HFFc6 (cell line): ENCODE measurements at regions not wholly inside any gene's neighbourhood (a gene's known extent, or its start where the extent isn't known, plus 50 kb on each side); places are given as distances from the start of the nearest gene placed in this dataset.

Experiments
- DNase-seq: peaks from one replicate; pipeline ENCODE4 v3.0.0-alpha.2; 2018
- H3K27ac Mint-ChIP-seq: 2 replicates; pipeline ENCODE4 v1.8.0; 2020; ENCODE audit warnings: mild to moderate bottlenecking, mixed read lengths
- H3K27me3 Mint-ChIP-seq: 2 replicates; pipeline ENCODE4 v1.8.0; 2021; ENCODE audit warnings: mild to moderate bottlenecking, moderate library complexity, mixed read lengths; ENCODE audit not compliant: insufficient read depth
- H3K36me3 Mint-ChIP-seq: 2 replicates; pipeline ENCODE4 v1.8.0; 2021; ENCODE audit warnings: low read depth, mixed read lengths
- H3K4me1 Mint-ChIP-seq: 2 replicates; pipeline ENCODE4 v1.8.0; 2020; ENCODE audit warnings: low read depth, mixed read lengths
- H3K4me3 Mint-ChIP-seq: 2 replicates; pipeline ENCODE4 v1.8.0; 2020; ENCODE audit warnings: mild to moderate bottlenecking, moderate library complexity, mixed read lengths
- H3K9me3 Mint-ChIP-seq: 2 replicates; pipeline ENCODE4 v1.8.0; 2020; ENCODE audit warnings: mild to moderate bottlenecking, mixed read lengths
- TF ChIP-seq, protein P1 (sequence below): fragments of 200-600 bp; sonication (generic); IDR thresholded peaks from 2 replicates; pipeline ENCODE4 v1.5.0; 2021; ENCODE audit warnings: antibody characterized with exemption, mild to moderate bottlenecking

DNA sequence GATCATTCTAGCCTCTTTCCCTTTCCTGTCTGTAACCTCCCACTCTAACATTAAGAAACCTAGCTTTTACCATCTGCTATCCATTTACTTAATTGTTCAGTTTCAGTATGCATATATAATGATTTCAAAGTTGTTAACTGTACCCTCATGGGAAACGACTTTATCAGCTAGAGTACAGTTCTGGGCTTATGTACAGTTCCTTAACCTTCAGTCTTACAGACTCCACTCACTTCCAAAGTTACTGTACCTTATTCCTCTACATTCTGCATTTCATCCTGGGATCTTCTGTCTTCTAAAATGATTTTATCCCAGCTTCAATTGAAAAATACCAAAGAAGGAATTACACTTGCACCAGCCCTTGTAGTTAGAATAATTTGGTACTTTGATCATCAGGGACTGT is 108.7 kb upstream of the KCNE2 start:
- H3K4me3 Mint-ChIP-seq = no peak overlapping the region
- H3K36me3 Mint-ChIP-seq = no peaks in the 10 kb centered on the region
- peaks cover 8% of the 10 kb centered on the region for H3K9me3 Mint-ChIP-seq
- no peak for DNase-seq
- TF ChIP-seq, protein P1, sequence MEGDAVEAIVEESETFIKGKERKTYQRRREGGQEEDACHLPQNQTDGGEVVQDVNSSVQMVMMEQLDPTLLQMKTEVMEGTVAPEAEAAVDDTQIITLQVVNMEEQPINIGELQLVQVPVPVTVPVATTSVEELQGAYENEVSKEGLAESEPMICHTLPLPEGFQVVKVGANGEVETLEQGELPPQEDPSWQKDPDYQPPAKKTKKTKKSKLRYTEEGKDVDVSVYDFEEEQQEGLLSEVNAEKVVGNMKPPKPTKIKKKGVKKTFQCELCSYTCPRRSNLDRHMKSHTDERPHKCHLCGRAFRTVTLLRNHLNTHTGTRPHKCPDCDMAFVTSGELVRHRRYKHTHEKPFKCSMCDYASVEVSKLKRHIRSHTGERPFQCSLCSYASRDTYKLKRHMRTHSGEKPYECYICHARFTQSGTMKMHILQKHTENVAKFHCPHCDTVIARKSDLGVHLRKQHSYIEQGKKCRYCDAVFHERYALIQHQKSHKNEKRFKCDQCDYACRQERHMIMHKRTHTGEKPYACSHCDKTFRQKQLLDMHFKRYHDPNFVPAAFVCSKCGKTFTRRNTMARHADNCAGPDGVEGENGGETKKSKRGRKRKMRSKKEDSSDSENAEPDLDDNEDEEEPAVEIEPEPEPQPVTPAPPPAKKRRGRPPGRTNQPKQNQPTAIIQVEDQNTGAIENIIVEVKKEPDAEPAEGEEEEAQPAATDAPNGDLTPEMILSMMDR = no peak
- H3K4me1 Mint-ChIP-seq = no peaks in the 10 kb centered on the region
- H3K27me3 Mint-ChIP-seq = peaks cover 15% of the 10 kb centered on the region
- H3K27ac Mint-ChIP-seq = no peak overlapping the region

DNA sequence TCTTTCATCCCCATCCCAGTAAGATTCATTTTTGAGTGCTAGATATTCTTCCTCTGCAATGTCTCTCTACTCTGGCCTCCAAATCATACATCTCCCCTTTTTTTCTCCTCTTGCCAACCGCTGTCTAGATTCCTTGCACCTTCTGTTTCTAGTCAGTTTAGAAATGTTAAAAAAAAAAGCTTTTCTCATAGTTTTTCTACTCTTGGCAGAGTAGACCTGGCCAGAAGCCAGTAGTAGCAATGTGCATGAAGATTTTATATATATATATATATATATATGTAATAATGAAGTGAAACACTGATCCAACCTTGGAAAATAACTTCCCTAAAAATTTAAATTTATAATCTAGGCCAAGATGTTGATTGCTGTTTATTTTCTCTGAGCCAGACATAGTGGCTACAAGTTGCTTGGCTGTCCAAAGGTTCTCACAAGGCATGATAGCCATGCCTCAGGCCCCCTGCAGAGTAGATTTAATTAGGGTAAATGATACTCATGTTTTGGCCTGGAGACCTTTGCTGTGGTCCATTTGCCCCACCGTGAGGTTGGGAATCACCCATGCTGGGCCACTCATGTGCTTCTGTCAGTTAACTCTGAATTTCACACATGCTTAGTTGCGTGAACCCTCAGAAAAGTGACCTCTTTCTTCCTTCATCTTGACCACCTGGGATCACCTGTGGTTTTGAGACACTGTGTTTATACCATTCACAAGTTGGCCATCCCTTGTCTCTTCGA is 103.4 kb upstream of the KCNE2 start:
- Mint-ChIP-seq H3K36me3 (no peaks in the 10 kb centered on the region; the same call in 1 of the 2 replicates), H3K4me1 (no peaks in the 10 kb centered on the region), H3K9me3 (peaks cover 11% of the 10 kb centered on the region), H3K4me3 (no peak overlapping the region), H3K27ac (no peak overlapping the region), H3K27me3 (peaks cover 16% of the 10 kb centered on the region; the same call in 1 of the 2 replicates)
- DNase-seq = no peak
- TF ChIP-seq, protein P1 = no peak

DNA sequence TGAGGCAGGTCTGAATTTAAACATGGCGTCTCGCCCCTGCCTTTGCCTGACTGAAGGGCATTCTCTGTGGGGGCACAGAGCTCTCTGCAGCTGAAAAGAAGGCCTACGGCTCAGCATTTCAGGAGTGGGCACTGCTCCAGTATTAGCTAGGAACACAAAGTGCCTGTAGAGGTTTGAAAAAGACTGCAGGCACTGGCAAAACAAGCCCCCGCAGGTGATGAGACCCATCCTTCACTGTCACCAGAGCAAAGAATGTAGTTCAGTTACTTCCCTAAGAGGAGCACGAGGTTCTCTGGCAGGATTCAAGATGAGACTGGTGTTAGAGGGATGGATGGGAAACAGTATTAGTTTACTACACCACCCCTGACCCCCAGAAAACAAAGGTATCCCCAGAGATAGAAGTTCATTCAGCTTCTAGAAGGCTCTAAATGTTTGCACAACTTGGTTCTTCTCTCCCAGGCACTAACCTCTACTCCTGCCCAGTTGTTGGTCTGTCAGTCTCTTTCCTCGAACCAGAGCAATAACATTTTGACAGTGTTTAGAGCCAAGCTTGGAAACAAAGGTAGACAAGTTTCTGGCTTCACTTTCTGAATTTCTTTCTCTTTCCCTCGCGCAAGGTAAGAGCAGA is 101.9 kb upstream of the KCNE2 start:
- DNase-seq = no peak

DNA sequence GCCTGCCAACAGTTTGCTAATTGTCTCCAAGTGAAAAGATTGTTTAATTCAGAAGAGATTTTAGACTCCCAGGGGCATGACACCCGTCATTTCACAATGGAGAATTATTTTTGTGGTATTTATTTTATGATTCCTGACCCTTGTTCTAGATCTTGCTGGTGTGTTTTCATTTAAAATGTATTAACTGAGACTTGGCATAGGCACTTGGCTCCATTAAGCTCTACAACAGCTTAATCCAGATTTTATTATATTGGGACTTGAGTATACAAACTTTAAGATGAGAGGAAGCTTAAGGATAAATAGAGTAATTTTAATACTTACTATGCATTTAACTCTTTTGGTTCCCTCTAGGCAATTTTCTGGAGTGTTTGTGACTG is 101.3 kb upstream of the KCNE2 start:
- DNase-seq = no peak
- Mint-ChIP-seq H3K36me3 (no peaks in the 10 kb centered on the region; the same call in 1 of the 2 replicates), H3K4me3 (no peak overlapping the region), H3K27me3 (peaks cover 23% of the 10 kb centered on the region; the same call in 1 of the 2 replicates), H3K9me3 (peaks cover 10% of the 10 kb centered on the region; the same call in 1 of the 2 replicates), H3K4me1 (no peaks in the 10 kb centered on the region), H3K27ac (no peak overlapping the region)
- TF ChIP-seq, protein P1 = no peak

More for the DNA sequence above, 101.9 kb upstream of the KCNE2 start:
- H3K27me3 Mint-ChIP-seq = peaks cover 25% of the 10 kb centered on the region; the same call in 1 of the 2 replicates
- no peaks in the 10 kb centered on the region for H3K4me1 Mint-ChIP-seq
- TF ChIP-seq, protein P1 = no peak
- no peaks in the 10 kb centered on the region; the same call in 1 of the 2 replicates for H3K36me3 Mint-ChIP-seq
- no peak overlapping the region for H3K27ac Mint-ChIP-seq
- H3K9me3 Mint-ChIP-seq = peaks cover 10% of the 10 kb centered on the region; the same call in 1 of the 2 replicates
- H3K4me3 Mint-ChIP-seq = no peak overlapping the region

DNA sequence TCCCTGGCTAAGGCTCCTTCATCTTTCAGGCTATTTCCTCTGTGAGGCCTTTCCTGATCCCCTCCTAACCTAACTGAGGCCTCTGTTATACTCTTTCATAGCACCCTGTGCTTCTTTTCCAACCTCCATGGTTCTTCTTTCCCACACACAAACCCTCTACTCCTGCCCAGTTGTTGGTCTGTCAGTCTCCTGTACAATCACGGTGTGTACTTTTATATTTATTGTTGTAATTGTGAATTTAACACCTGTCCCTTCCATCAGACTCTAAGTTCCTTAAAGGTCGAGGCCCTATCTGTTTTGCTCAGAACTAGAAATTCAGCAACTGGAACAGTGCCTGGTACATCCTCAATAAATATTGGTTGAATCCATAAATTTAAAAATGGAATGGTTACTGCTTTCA is 100.2 kb upstream of the KCNE2 start:
- H3K4me1 Mint-ChIP-seq = no peaks in the 10 kb centered on the region
- H3K4me3 Mint-ChIP-seq = no peak overlapping the region
- DNase-seq = no peak
- peaks cover 10% of the 10 kb centered on the region; the same call in 1 of the 2 replicates for H3K9me3 Mint-ChIP-seq
- H3K27me3 Mint-ChIP-seq = peaks cover 30% of the 10 kb centered on the region
- TF ChIP-seq, protein P1 = no peak
- no peaks in the 10 kb centered on the region; the same call in 1 of the 2 replicates for H3K36me3 Mint-ChIP-seq
- no peak overlapping the region for H3K27ac Mint-ChIP-seq
